Uterus (tissue), 3 donors: ENCODE measurements at regions not wholly inside any gene's neighbourhood (a gene's known extent, or its start where the extent isn't known, plus 50 kb on each side); places are given as distances from the start of the nearest gene placed in this dataset.

Source experiments
- DNase-seq, 2 donors: peaks; one replicate each; pipeline ENCODE4 v3.0.0-alpha.2; 2019 to 2020
- H3K27ac ChIP-seq, 2 donors: fragments of 200-600 bp; sonication (generic); 1 replicate in 1 of 2; 2 replicates in 1 of 2; pipeline ENCODE4 v1.5.1; 2016 to 2018
- H3K27me3 ChIP-seq, 2 donors: fragments of 200-600 bp; sonication (generic); one replicate each; pipeline ENCODE4 v1.5.1; 2018 to 2019; ENCODE audit warnings: control low read depth in 1 of 2
- H3K36me3 ChIP-seq, 2 donors: fragments of 200-600 bp; sonication (generic); one replicate each; pipeline ENCODE4 v1.5.1; 2019; ENCODE audit warnings: control low read depth in 1 of 2
- H3K4me1 ChIP-seq, 2 donors: fragments of 200-600 bp; sonication (generic); one replicate each; pipeline ENCODE4 v1.5.1; 2018 to 2019; ENCODE audit warnings: control low read depth in 1 of 2
- H3K4me3 ChIP-seq, 2 donors: fragments of 200-600 bp; sonication (generic); 1 replicate in 1 of 2; 2 replicates in 1 of 2; pipeline ENCODE4 v1.5.1; 2018 to 2019; ENCODE audit warnings: mild to moderate bottlenecking in 1 of 2
- H3K9me3 ChIP-seq, 2 donors: fragments of 200-600 bp; sonication (generic); one replicate each; pipeline ENCODE4 v1.5.1; 2019; ENCODE audit warnings: control low read depth in 1 of 2
- CTCF ChIP-seq, 4 experiments: fragments of 200-600 bp in 2 of 4; fragments of 450-650 bp in 2 of 4; sonication (generic) in 2 of 4; IDR thresholded peaks; one replicate each; pipeline ENCODE4 v1.5.1; 2016 to 2019; ENCODE audit warnings: antibody characterized with exemption in 4 of 4, mild to moderate bottlenecking in 2 of 4, moderate library complexity in 1 of 4
- POLR2A ChIP-seq, 2 donors: fragments of 450-650 bp; IDR thresholded peaks; one replicate each; pipeline ENCODE4 v1.6.1; 2016; ENCODE audit warnings: antibody characterized with exemption in 2 of 2, mild to moderate bottlenecking in 1 of 2, moderate library complexity in 1 of 2
- intact Hi-C: fragments of 100-400 bp; cut with DNase I; formaldehyde crosslinking; loops from one replicate; pipeline ENCODE4 v1.15.1; 2023; ENCODE audit warnings: low total_unique reads
- donor health status: DM: yes; HTN: yes; CAD: no.

DNA sequence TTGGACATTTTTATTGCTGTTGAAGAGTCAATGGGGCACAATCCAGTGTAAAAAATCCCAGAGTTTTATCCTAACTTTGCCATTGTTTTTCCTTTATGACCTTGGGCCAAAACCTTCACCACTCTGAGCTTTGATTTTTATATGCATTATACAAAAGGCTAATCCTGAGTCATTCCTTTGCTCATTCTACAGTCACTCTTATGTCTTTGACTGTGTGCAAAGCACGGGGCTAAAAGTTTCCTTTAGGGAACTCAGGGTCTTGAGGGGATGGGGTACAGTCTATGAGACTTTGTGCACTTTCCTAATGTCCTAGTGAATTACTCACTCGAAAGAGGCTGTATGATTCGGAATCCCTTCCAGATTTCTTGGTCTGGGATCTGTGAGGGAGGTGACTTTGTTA is 543.2 kb upstream of the CAMK1G start:
- no peak overlapping the region for H3K4me3 ChIP-seq
- no peak for TF ChIP-seq POLR2A (IDR thresholded peaks at IDR 0.05)
- H3K27ac ChIP-seq: no peak overlapping the region
- no peaks in the 10 kb centered on the region for H3K4me1 ChIP-seq
- no peaks in the 10 kb centered on the region for H3K9me3 ChIP-seq
- no peaks in the 10 kb centered on the region for H3K36me3 ChIP-seq
- H3K27me3 ChIP-seq: no peaks in the 10 kb centered on the region
- intact Hi-C loops: no loop called here
- DNase-seq: no peak

DNA sequence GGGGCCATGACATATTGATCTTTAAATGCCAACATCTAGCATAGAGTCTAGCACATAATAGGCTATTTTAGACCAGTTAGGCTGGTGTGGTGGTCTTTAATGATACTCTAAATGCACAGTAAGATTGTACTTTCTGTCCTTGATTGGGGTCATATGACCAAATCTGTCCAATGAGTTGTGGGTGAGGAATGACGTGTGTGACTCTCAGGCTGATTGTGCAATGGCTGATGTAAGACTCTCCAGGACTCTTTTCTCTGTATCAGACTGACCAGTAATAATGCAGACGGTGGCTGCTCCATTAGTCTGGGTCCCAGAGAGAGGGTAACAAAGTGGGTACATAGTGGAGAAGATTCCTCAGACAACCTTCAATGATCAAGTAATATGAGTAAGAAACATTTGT is 541.6 kb upstream of the CAMK1G start:
- H3K4me1 ChIP-seq: no peaks in the 10 kb centered on the region
- no peaks in the 10 kb centered on the region for H3K9me3 ChIP-seq
- H3K27me3 ChIP-seq: no peaks in the 10 kb centered on the region
- no peak overlapping the region for H3K4me3 ChIP-seq
- no peak overlapping the region for H3K27ac ChIP-seq
- TF ChIP-seq CTCF (IDR thresholded peaks at IDR 0.05): no peak
- no peak for TF ChIP-seq POLR2A (IDR thresholded peaks at IDR 0.05)
- intact Hi-C loops: no loop called here
- no peaks in the 10 kb centered on the region for H3K36me3 ChIP-seq
- no peak for DNase-seq

- Histone ChIP-seq H3K36me3 (no peaks in the 10 kb centered on the region), H3K9me3 (no peaks in the 10 kb centered on the region), H3K4me1 (no peaks in the 10 kb centered on the region), H3K27ac (no peak overlapping the region), H3K27me3 (no peaks in the 10 kb centered on the region), H3K4me3 (no peak overlapping the region)
- intact Hi-C loops: no loop called here
- TF ChIP-seq POLR2A (IDR thresholded peaks at IDR 0.05) (no peak), CTCF (IDR thresholded peaks at IDR 0.05) (no peak)
- no peak for DNase-seq
Observed at GRCh38 chr1:209042413-209042812, 541.1 kb upstream of the CAMK1G start.

- Histone ChIP-seq H3K9me3 (no peaks in the 10 kb centered on the region), H3K27me3 (no peaks in the 10 kb centered on the region), H3K36me3 (no peaks in the 10 kb centered on the region), H3K4me3 (no peak overlapping the region), H3K4me1 (no peaks in the 10 kb centered on the region), H3K27ac (no peak overlapping the region)
- no peak for TF ChIP-seq CTCF (IDR thresholded peaks at IDR 0.05)
- no peak for TF ChIP-seq POLR2A (IDR thresholded peaks at IDR 0.05)
- intact Hi-C loops: no loop called here
- DNase-seq: no peak
Observed at GRCh38 chr1:209045331-209046057, 538.0 kb upstream of the CAMK1G start.

DNA sequence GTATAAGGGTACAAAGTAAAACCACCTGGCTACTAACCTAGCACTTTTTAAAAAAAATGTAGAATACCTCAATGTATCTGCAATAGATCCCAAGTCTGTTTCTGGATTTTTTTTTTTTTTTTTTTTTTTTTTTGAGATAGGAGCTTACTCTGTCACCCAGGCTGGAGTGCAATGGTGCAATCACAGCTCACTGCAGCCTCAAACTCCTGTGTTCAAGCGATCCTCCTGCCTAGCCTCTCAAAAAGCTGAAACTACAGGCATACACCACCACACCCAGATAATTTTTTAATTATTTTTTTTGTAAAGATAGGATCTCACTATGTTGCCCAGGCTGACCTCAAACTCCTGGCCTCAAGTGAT is 537.5 kb upstream of the CAMK1G start:
- Histone ChIP-seq H3K27ac (no peak overlapping the region), H3K4me3 (no peak overlapping the region), H3K9me3 (no peaks in the 10 kb centered on the region), H3K27me3 (no peaks in the 10 kb centered on the region), H3K36me3 (no peaks in the 10 kb centered on the region), H3K4me1 (no peaks in the 10 kb centered on the region)
- DNase-seq: no peak
- TF ChIP-seq CTCF (IDR thresholded peaks at IDR 0.05): no peak
- intact Hi-C loops: no loop called here

- Histone ChIP-seq H3K36me3 (no peaks in the 10 kb centered on the region), H3K27ac (no peak overlapping the region), H3K4me3 (no peak overlapping the region), H3K27me3 (no peaks in the 10 kb centered on the region), H3K9me3 (no peaks in the 10 kb centered on the region), H3K4me1 (no peaks in the 10 kb centered on the region)
- TF ChIP-seq POLR2A (IDR thresholded peaks at IDR 0.05) (no peak), CTCF (IDR thresholded peaks at IDR 0.05) (no peak)
- DNase-seq: no peak
- intact Hi-C loops: no loop called here
Observed at GRCh38 chr1:209046935-209047334, 536.6 kb upstream of the CAMK1G start.
